H9 (cell line): ENCODE measurements at regions not wholly inside any gene's neighbourhood (a gene's known extent, or its start where the extent isn't known, plus 50 kb on each side); places are given as distances from the start of the nearest gene placed in this dataset.

Experiments
- DNase-seq: peaks from one replicate; pipeline ENCODE4 v3.0.0-alpha.2; 2017
- H2AFZ ChIP-seq: one replicate; pipeline ENCODE4 v1.6.1; 2013; ENCODE audit warnings: mild to moderate bottlenecking, low read length, control low read depth, moderate library complexity
- H2AK5ac ChIP-seq: 2 replicates; pipeline ENCODE4 v1.6.1; 2013; ENCODE audit warnings: low read length, control low read depth, mixed read lengths; ENCODE audit not compliant: insufficient read length
- H2BK120ac ChIP-seq: one replicate; pipeline ENCODE4 v1.6.1; 2013; ENCODE audit warnings: low read depth, mild to moderate bottlenecking, low read length, control low read depth, inconsistent platforms; ENCODE audit not compliant: poor library complexity, severe bottlenecking
- H2BK12ac ChIP-seq: 2 replicates; pipeline ENCODE4 v1.6.1; 2013; ENCODE audit warnings: low read length, control low read depth, mixed read lengths, low read depth; ENCODE audit not compliant: insufficient read length
- H2BK15ac ChIP-seq: 2 replicates; pipeline ENCODE4 v1.6.1; 2013; ENCODE audit warnings: low read depth, low read length, control low read depth
- H2BK20ac ChIP-seq: one replicate; pipeline ENCODE4 v1.6.1; 2013; ENCODE audit warnings: low read depth, mild to moderate bottlenecking, low read length, control low read depth, inconsistent platforms; ENCODE audit not compliant: poor library complexity, severe bottlenecking
- H2BK5ac ChIP-seq: 2 replicates; pipeline ENCODE4 v1.6.1; 2013; ENCODE audit warnings: low read length, control low read depth, mixed read lengths; ENCODE audit not compliant: insufficient read length
- H3K14ac ChIP-seq: 2 replicates; pipeline ENCODE4 v1.6.1; 2013; ENCODE audit warnings: low read length, control low read depth; ENCODE audit not compliant: insufficient read depth
- H3K18ac ChIP-seq: 2 replicates; pipeline ENCODE4 v1.6.1; 2013; ENCODE audit warnings: low read depth, mild to moderate bottlenecking, mixed read lengths, low read length, control low read depth; ENCODE audit not compliant: insufficient read length
- H3K23ac ChIP-seq: 2 replicates; pipeline ENCODE4 v1.6.1; 2013; ENCODE audit warnings: low read length, control low read depth, mixed read lengths, low read depth; ENCODE audit not compliant: insufficient read length
- H3K23me2 ChIP-seq: 2 replicates; pipeline ENCODE4 v1.6.1; 2013; ENCODE audit warnings: low read depth, mild to moderate bottlenecking, mixed read lengths, low read length, control low read depth; ENCODE audit not compliant: insufficient read length, poor library complexity, severe bottlenecking
- H3K27ac ChIP-seq: 2 replicates; pipeline ENCODE4 v1.5.1; 2013; ENCODE audit warnings: low read length, control low read depth, mixed read lengths, low read depth; ENCODE audit not compliant: insufficient read length
- H3K27me3 ChIP-seq: 2 replicates; pipeline ENCODE4 v1.6.1; 2013; ENCODE audit warnings: low read length, control low read depth, inconsistent platforms; ENCODE audit not compliant: insufficient read depth
- H3K4ac ChIP-seq: 2 replicates; pipeline ENCODE4 v1.6.1; 2013; ENCODE audit warnings: low read depth, mild to moderate bottlenecking, control low read depth, inconsistent platforms, low read length, moderate library complexity
- H3K4me1 ChIP-seq: 2 replicates; pipeline ENCODE4 v1.6.1; 2013; ENCODE audit warnings: low read length, control low read depth, inconsistent platforms; ENCODE audit not compliant: insufficient read depth
- H3K4me2 ChIP-seq: 2 replicates; pipeline ENCODE4 v1.6.1; 2013; ENCODE audit warnings: low read length, control low read depth, mixed read lengths; ENCODE audit not compliant: insufficient read length, insufficient read depth
- H3K56ac ChIP-seq: 2 replicates; pipeline ENCODE4 v1.6.1; 2013; ENCODE audit warnings: low read depth, mild to moderate bottlenecking, mixed read lengths, low read length, control low read depth; ENCODE audit not compliant: insufficient read length
- H3K79me1 ChIP-seq: 2 replicates; pipeline ENCODE4 v1.6.1; 2013; ENCODE audit warnings: low read depth, mild to moderate bottlenecking, moderate library complexity, low read length, control low read depth, inconsistent platforms; ENCODE audit not compliant: insufficient read depth, poor library complexity, severe bottlenecking
- H3K79me2 ChIP-seq: 2 replicates; pipeline ENCODE4 v1.6.1; 2013; ENCODE audit warnings: low read length, control low read depth, inconsistent platforms; ENCODE audit not compliant: insufficient read depth
- H3K9ac ChIP-seq: 2 replicates; pipeline ENCODE4 v1.6.1; 2013; ENCODE audit warnings: low read length, control low read depth, mixed read lengths; ENCODE audit not compliant: insufficient read length; ENCODE audit errors: extremely low read depth
- H3K9me3 ChIP-seq: one replicate; pipeline ENCODE4 v1.6.1; 2013; ENCODE audit warnings: low read depth, low read length, inconsistent platforms; ENCODE audit not compliant: control insufficient read depth
- H3T11ph ChIP-seq: one replicate; pipeline ENCODE4 v1.6.1; 2013; ENCODE audit warnings: mild to moderate bottlenecking, low read length, control low read depth, inconsistent platforms
- H4K20me1 ChIP-seq: one replicate; pipeline ENCODE4 v1.6.1; 2013; ENCODE audit not compliant: control insufficient read depth, insufficient read length, insufficient read depth
- H4K5ac ChIP-seq: 2 replicates; pipeline ENCODE4 v1.6.1; 2013; ENCODE audit warnings: low read depth, mild to moderate bottlenecking, mixed read lengths, low read length, control low read depth; ENCODE audit not compliant: insufficient read length
- H4K8ac ChIP-seq: replicated peaks from 2 replicates; pipeline ENCODE4 v1.6.1; 2013; ENCODE audit warnings: low read length, control low read depth, mixed read lengths, low read depth; ENCODE audit not compliant: insufficient read length
- H4K91ac ChIP-seq: 2 replicates; pipeline ENCODE4 v1.6.1; 2013; ENCODE audit warnings: low read depth, mild to moderate bottlenecking, moderate library complexity, mixed read lengths, low read length, control low read depth; ENCODE audit not compliant: insufficient read length
- H3K27ac Mint-ChIP-seq, 3 experiments: 2 replicates in 2 of 3; 3 replicates in 1 of 3; pipeline ENCODE4 v1.8.0; 2020 to 2021; ENCODE audit warnings: mixed read lengths in 3 of 3, mild to moderate bottlenecking in 1 of 3, moderate library complexity in 1 of 3
- H3K27me3 Mint-ChIP-seq: 2 replicates; pipeline ENCODE4 v1.8.0; 2021; ENCODE audit warnings: low read depth, mild to moderate bottlenecking, moderate library complexity, mixed read lengths
- H3K36me3 Mint-ChIP-seq, 3 experiments: 2 replicates in 2 of 3; 3 replicates in 1 of 3; pipeline ENCODE4 v1.8.0; 2020 to 2021; ENCODE audit warnings: low read depth in 3 of 3, mixed read lengths in 3 of 3; ENCODE audit not compliant: insufficient read depth in 1 of 3
- H3K4me1 Mint-ChIP-seq, 2 experiments: 2 replicates each; pipeline ENCODE4 v1.8.0; 2020; ENCODE audit warnings: mixed read lengths in 2 of 2
- H3K4me3 Mint-ChIP-seq, 2 experiments: 2 replicates in 1 of 2; 3 replicates in 1 of 2; pipeline ENCODE4 v1.8.0; 2020 to 2021; ENCODE audit warnings: mild to moderate bottlenecking in 2 of 2, mixed read lengths in 2 of 2, moderate library complexity in 1 of 2
- H3K9me3 Mint-ChIP-seq, 2 experiments: 2 replicates in 1 of 2; 3 replicates in 1 of 2; pipeline ENCODE4 v1.8.0; 2020; ENCODE audit warnings: mild to moderate bottlenecking in 2 of 2, mixed read lengths in 2 of 2, moderate library complexity in 1 of 2
- CTCF ChIP-seq: fragments of 200-600 bp; sonication (generic); conservative IDR thresholded peaks from 3 replicates; pipeline ENCODE4 v1.8.0; 2021; ENCODE audit warnings: antibody characterized with exemption, mild to moderate bottlenecking

GRCh38 chr2:84276590-84277255, 182.4 kb downstream of the SUCLG1 start:
- Mint-ChIP-seq H3K4me3 (no peak overlapping the region), H3K4me1 (peaks cover 2 to 10% of the 10 kb centered on the region in 2 experiments; a peak in 2 of 4 replicates), H3K27me3 (no peaks in the 10 kb centered on the region), H3K36me3 (no peaks in the 10 kb centered on the region), H3K27ac (no peak overlapping the region), H3K9me3 (no peaks in the 10 kb centered on the region)
- H4K8ac ChIP-seq, result no peak overlapping the region
- no peak overlapping the region for H3K9ac ChIP-seq
- no peak overlapping the region for H2AFZ ChIP-seq
- no peak overlapping the region for H3K14ac ChIP-seq
- no peaks in the 10 kb centered on the region for H3K79me1 ChIP-seq
- no peak overlapping the region for H4K91ac ChIP-seq
- no peak overlapping the region for H3K56ac ChIP-seq
- no peak overlapping the region for H3K4me2 ChIP-seq
- no peaks in the 10 kb centered on the region for H4K20me1 ChIP-seq
- H2AK5ac ChIP-seq, result no peak overlapping the region
- H3K27me3 ChIP-seq, result no peaks in the 10 kb centered on the region
- no peak overlapping the region for H3K23ac ChIP-seq
- H3T11ph ChIP-seq, result no peak overlapping the region
- no peak overlapping the region for H2BK20ac ChIP-seq
- no peak overlapping the region for H4K5ac ChIP-seq
- no peak overlapping the region for H3K4ac ChIP-seq
- DNase-seq, result no peak
- H3K79me2 ChIP-seq, result no peaks in the 10 kb centered on the region
- TF ChIP-seq CTCF, result no peak
- no peak overlapping the region for H2BK15ac ChIP-seq
- no peaks in the 10 kb centered on the region for H3K9me3 ChIP-seq
- no peak overlapping the region for H3K18ac ChIP-seq
- no peak overlapping the region for H2BK5ac ChIP-seq
- no peaks in the 10 kb centered on the region for H3K4me1 ChIP-seq
- no peaks in the 10 kb centered on the region for H3K23me2 ChIP-seq
- H2BK12ac ChIP-seq, result no peak overlapping the region
- H2BK120ac ChIP-seq, result no peak overlapping the region
- no peak overlapping the region for H3K27ac ChIP-seq
